Vagina (tissue), 2 donors: ENCODE measurements at regions not wholly inside any gene's neighbourhood (a gene's known extent, or its start where the extent isn't known, plus 50 kb on each side); places are given as distances from the start of the nearest gene placed in this dataset.

Source experiments
- CTCF ChIP-seq, 3 experiments: fragments of 450-650 bp in 2 of 3; fragments of 200-600 bp in 1 of 3; sonication (generic) in 1 of 3; IDR thresholded peaks; one replicate each; pipeline ENCODE4 v1.5.1; 2017 to 2019; ENCODE audit warnings: antibody characterized with exemption in 3 of 3, mild to moderate bottlenecking in 2 of 3, moderate library complexity in 2 of 3
- POLR2A ChIP-seq, 2 donors: fragments of 450-650 bp; IDR thresholded peaks; one replicate each; pipeline ENCODE4 v1.6.1; 2017; ENCODE audit warnings: antibody characterized with exemption in 2 of 2, mild to moderate bottlenecking in 2 of 2, moderate library complexity in 2 of 2

DNA sequence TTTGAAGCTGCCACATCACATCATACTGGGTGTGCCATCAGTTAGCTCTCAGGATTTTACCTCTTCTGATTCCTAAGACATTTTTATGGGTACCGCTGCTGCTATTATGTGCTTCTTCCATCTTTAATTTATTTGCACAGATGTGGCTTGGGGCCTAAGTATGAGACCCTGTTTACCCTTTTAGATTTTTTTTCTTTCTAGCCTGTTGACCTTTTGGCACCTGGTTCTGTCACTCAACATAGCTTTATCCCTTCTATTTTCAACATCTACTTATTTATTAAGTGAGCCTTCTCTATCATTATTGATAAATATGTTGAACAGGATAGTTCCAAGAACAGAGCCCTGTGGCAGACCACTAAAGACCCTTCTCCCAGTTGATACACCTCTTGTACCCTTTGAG lies 57.0 kb downstream of the TET3 start:
- no peak for TF ChIP-seq CTCF (IDR thresholded peaks at IDR 0.05)
- no peak for TF ChIP-seq POLR2A (IDR thresholded peaks at IDR 0.05)
